Activated effector memory CD4-positive, alpha-beta T cell treated with anti-CD3 and anti-CD28 coated beads, Interleukin-2, amount 50 U/mL, for 16 hours (primary cell): ENCODE measurements at regions not wholly inside any gene's neighbourhood (a gene's known extent, or its start where the extent isn't known, plus 50 kb on each side); places are given as distances from the start of the nearest gene placed in this dataset.

Source experiments
- DNase-seq: peaks from one replicate; pipeline ENCODE4 v3.0.0-alpha.2; 2020

- no peak for DNase-seq
Measured at GRCh38 chr2:8159211-8159965, 522.5 kb upstream of the ID2 start.

DNA sequence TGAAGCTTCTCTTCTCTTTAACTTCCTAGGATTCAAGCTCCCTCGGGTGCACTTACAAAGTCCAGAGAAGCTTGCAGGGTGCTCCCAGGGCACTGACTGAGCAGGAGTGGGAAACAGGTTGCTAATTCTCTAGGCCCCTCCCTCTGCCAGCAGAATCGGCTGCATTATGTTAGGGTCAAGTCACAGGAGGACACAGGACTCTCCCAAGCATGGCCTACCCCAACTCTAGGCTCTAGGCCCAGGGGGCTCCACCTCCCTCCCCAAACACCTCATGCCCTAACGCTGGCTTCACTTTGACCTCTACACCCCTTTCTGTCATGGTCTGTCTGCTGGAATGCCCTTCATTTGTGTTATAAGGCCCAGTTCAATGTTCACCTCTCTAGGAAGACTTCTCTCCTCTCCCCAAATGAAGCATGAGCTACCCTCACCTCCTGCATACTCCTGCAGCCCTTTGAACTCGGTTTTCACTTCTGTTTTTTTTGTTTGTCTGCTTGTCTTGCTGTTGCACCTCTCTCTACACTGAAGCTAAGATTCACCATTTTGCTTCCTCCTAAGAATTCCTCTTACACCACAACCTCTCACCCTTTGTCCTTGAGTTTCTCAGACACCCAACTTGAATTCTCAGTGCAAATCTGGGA lies 521.8 kb upstream of the ID2 start:
- DNase-seq = no peak

GRCh38 chr2:8160959-8161358 lies 520.9 kb upstream of the ID2 start:
- DNase-seq = no peak

- DNase-seq = no peak
Measured at GRCh38 chr2:8162552-8162951, 519.3 kb upstream of the ID2 start.

- DNase-seq = no peak
Measured at GRCh38 chr2:8165550-8165949, 516.3 kb upstream of the ID2 start.

GRCh38 chr2:8168022-8168717 lies 513.7 kb upstream of the ID2 start:
- no peak for DNase-seq

DNA sequence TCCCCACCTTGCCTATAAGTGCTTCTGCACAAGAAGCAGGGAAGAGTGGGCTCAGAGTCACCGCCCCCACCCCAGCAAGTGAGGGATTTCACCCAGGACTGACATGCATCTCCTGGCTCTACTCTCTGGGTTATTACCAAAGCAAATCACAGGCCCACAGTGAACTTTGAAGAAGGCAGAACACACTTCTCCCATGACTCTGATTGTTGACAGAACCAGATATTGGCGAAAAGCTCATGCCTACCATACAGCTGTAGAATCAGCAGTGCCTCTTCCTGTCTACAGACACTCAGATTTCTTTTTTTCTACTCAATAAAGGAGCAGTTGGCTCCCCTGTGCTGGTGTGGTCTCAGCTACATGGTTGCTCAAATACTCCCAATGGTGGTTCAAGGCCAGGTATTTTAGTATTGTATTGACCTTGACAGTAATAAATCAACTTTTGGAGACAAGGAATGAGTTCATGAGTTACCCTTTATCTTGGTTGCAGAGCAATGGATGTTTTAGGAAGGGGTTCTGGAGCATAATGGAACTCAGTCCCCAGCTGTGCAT lies 512.9 kb upstream of the ID2 start:
- no peak for DNase-seq

GRCh38 chr2:8169443-8169842 lies 512.4 kb upstream of the ID2 start:
- DNase-seq = no peak

GRCh38 chr2:8170552-8171327 lies 511.1 kb upstream of the ID2 start:
- no peak for DNase-seq

- DNase-seq = no peak
Measured at GRCh38 chr2:8171608-8172007, 510.2 kb upstream of the ID2 start.

DNA sequence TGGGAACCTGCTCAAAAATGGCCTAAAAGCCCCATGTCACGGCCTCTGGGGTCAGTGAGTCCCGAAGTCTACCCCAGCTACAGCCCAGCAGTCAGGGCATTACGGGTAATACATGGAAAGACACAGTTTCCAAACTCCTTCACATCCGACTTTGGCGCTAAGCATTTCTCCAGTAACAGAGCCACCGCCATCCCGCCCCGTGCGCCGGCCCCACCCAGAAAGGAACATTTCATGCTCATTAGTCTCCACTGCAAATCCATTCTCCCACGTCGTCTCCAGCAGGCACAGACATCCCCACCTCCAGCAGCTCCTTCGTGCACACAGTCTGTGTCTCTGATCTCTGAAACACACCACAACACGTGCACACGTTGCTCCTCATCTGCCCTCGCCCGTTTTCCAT lies 509.2 kb upstream of the ID2 start:
- no peak for DNase-seq

- DNase-seq = no peak
Measured at GRCh38 chr2:8174641-8175257, 507.1 kb upstream of the ID2 start.

DNA sequence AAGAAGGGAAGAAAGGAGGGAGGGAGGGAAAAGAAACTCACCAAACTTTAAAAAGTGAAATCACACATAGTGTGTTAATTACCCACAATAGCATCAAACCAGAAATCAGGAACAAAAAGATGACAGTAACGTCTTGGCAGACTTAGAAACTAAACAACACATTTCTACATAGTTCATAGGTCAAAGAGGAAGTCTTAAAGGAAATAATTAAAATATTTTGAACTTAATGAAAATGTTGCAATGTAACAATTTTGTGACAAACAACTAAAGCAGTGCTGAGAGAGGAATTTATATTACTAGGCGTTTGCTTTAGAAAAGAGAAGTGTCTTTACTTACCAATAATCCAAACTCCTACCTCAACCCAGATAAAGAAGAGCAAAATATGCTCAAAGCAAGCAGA lies 505.0 kb upstream of the ID2 start:
- no peak for DNase-seq

DNA sequence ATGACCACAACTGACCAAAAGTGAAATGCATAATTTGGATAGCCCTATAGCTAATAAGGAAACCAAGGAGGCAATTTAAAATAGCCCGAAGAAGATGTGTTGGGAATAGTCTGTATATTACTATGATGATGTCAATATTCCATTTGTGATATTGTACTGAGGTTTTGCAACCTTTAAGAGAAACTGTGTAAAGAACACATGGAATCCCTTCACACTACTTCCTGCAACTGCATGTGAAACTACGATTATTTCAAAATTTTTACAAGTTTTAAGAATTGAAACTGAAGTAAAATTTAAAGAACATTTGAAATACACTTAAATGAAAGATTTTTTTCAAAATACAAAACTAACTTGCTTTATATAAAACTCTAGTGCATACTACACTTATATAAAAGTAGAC lies 504.3 kb upstream of the ID2 start:
- no peak for DNase-seq

- no peak for DNase-seq
Measured at GRCh38 chr2:8178911-8179310, 502.9 kb upstream of the ID2 start.

GRCh38 chr2:8189316-8189715 lies 492.5 kb upstream of the ID2 start:
- no peak for DNase-seq

DNA sequence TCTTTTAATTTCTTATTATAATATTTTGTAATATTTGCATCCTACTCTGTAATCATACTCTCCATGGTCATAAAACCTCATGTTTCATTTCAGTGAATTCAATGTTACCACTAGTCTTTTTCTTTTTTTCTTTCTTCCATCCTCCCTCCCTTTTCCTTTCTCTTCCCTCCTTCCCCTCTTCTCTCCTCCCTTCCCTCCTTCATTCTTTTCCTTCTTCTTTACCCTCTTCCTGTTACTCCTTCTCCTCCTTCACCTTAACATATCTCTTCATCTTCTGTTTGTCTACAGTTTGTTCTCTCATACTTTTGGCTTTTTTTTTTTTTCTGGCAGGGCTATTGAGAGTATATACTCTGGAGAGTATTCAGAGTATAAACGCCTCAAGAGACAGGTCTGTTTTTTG lies 491.6 kb upstream of the ID2 start:
- DNase-seq = no peak

DNA sequence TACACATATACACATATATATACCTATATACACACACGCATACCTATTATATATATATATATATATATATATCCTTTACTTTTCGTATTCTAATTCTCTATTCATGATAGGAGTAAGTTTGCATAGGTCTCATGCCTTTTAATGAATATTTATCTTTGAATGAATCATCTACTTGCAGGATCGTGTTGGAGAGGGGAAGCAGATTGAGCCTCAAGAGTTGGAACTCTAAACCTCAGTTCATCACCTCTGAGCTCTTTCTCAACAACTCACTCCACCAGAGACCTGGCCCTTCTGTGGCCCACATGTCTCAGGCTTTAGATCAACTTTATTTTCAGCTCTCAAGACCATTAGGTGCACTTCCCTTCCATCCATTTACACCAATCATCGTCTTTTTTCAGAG lies 490.4 kb upstream of the ID2 start:
- DNase-seq = no peak

DNA sequence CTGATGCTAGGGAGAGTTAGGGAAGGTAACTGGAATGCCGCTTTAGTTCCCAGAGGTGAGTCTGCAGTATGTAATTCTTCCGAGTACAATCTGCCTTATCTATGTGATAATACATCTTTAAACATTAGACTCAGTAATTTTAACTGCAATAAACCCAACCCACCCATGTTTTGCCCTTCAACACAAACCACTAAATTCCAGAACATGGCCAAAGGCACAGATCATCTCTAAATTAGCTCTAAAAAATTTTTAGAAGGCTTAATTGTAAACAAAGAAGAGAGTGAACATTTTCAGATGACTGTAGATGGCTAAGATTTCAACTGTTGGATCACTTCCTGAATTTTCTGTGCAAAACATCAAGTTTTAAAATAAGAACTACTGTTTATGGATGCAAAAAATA lies 488.7 kb upstream of the ID2 start:
- DNase-seq = no peak

- no peak for DNase-seq
Measured at GRCh38 chr2:8193686-8194615, 487.9 kb upstream of the ID2 start.

GRCh38 chr2:8195784-8196183 lies 486.1 kb upstream of the ID2 start:
- no peak for DNase-seq

DNA sequence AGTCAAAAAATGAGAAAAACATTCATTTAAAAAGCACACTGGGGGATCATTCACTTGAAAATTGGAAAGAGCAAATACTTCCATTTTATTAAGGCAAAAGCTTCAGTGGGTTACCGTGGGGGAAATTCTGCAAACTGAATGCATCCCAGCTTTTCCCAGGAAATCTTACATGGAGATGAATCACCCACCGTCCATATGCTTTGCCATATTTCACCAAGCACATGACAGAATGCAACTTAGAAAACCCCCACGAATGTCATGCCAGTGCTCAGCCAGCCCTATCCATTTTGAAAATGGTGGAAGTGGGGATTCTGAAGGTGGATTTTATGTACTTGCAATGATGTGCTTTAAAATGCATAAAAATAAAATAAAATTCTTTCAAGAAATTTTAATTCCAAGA lies 485.5 kb upstream of the ID2 start:
- DNase-seq = no peak
